CD14-positive monocyte (primary cell): ENCODE measurements at regions not wholly inside any gene's neighbourhood (a gene's known extent, or its start where the extent isn't known, plus 50 kb on each side); places are given as distances from the start of the nearest gene placed in this dataset.

Experiments used
- DNase-seq, 3 donors: peaks; one replicate each; pipeline ENCODE4 v3.0.0-alpha.2; 2011 to 2022
- H2AFZ ChIP-seq: 2 replicates; pipeline ENCODE4 v1.6.0; 2012; ENCODE audit warnings: mild to moderate bottlenecking, low read depth, low read length, inconsistent platforms; ENCODE audit not compliant: insufficient read depth, poor library complexity, severe bottlenecking
- H3K27ac ChIP-seq, 2 donors: 1 replicate in 1 of 2; 2 replicates in 1 of 2; pipeline ENCODE4 v1.5.1; 2012 to 2013; ENCODE audit warnings: low read length in 2 of 2, control low read depth in 1 of 2, inconsistent platforms in 1 of 2, low read depth in 1 of 2, mild to moderate bottlenecking in 1 of 2
- H3K27me3 ChIP-seq, 2 donors: one replicate each; pipeline versions ENCODE4 v1.6.0 to v1.6.1; 2011 to 2013; ENCODE audit warnings: low read length in 2 of 2; ENCODE audit not compliant: control insufficient read depth in 2 of 2, insufficient read depth in 2 of 2
- H3K36me3 ChIP-seq, 2 donors: replicated peaks in 1 of 2; 1 replicate in 1 of 2; 2 replicates in 1 of 2; pipeline versions ENCODE4 v1.5.1 to v1.6.1; 2012 to 2013; ENCODE audit warnings: low read length in 2 of 2, control low read depth in 1 of 2, inconsistent platforms in 1 of 2, mild to moderate bottlenecking in 1 of 2; ENCODE audit not compliant: insufficient read depth in 2 of 2, control insufficient read depth in 1 of 2
- H3K4me1 ChIP-seq, 2 donors: 1 replicate in 1 of 2; 2 replicates in 1 of 2; pipeline versions ENCODE4 v1.5.1 to v1.6.1; 2012 to 2013; ENCODE audit warnings: low read length in 2 of 2, control low read depth in 1 of 2, inconsistent platforms in 1 of 2, mild to moderate bottlenecking in 1 of 2, moderate library complexity in 1 of 2; ENCODE audit not compliant: insufficient read depth in 2 of 2, control insufficient read depth in 1 of 2
- H3K4me2 ChIP-seq: replicated peaks from 2 replicates; pipeline ENCODE3; 2012; ENCODE audit warnings: low read length, moderate library complexity, mild to moderate bottlenecking; ENCODE audit not compliant: poor library complexity, severe bottlenecking; ENCODE audit errors: extremely low read depth
- H3K4me3 ChIP-seq, 3 experiments: fragments of 200-600 bp in 1 of 3; sonication (generic) in 1 of 3; replicated peaks in 1 of 3; 1 replicate in 2 of 3; 2 replicates in 1 of 3; pipeline ENCODE4 v1.5.1; 2011 to 2013; ENCODE audit warnings: low read length in 3 of 3, mild to moderate bottlenecking in 3 of 3, control low read depth in 2 of 3, low read depth in 2 of 3, inconsistent platforms in 1 of 3, moderate library complexity in 1 of 3
- H3K79me2 ChIP-seq: 2 replicates; pipeline ENCODE4 v1.6.0; 2012; ENCODE audit warnings: mild to moderate bottlenecking, control low read depth, inconsistent platforms, low read length, moderate library complexity; ENCODE audit not compliant: insufficient read depth
- H3K9ac ChIP-seq: 2 replicates; pipeline ENCODE4 v1.6.0; 2017; ENCODE audit warnings: low read length, mild to moderate bottlenecking; ENCODE audit not compliant: insufficient read depth, poor library complexity, severe bottlenecking
- H3K9me3 ChIP-seq, 2 donors: replicated peaks in 1 of 2; 1 replicate in 1 of 2; 2 replicates in 1 of 2; pipeline versions ENCODE4 v1.5.1 to v1.6.1; 2012 to 2013; ENCODE audit warnings: low read length in 2 of 2, control low read depth in 1 of 2; ENCODE audit not compliant: control insufficient read depth in 1 of 2, insufficient read depth in 1 of 2
- H4K20me1 ChIP-seq: 2 replicates; pipeline ENCODE4 v1.6.0; 2012; ENCODE audit warnings: mild to moderate bottlenecking, low read length, control low read depth, moderate library complexity; ENCODE audit not compliant: insufficient read depth
- H3K27ac Mint-ChIP-seq, 7 donors: one replicate each; pipeline ENCODE4 v1.8.0; 2020; ENCODE audit warnings: mild to moderate bottlenecking in 7 of 7, mixed read lengths in 7 of 7, moderate library complexity in 6 of 7, inconsistent platforms in 2 of 7
- H3K27me3 Mint-ChIP-seq, 3 donors: one replicate each; pipeline ENCODE4 v1.8.0; 2021 to 2022; ENCODE audit warnings: low read depth in 3 of 3, mild to moderate bottlenecking in 3 of 3, mixed read lengths in 3 of 3, moderate library complexity in 3 of 3, inconsistent platforms in 1 of 3
- H3K36me3 Mint-ChIP-seq, 2 donors: one replicate each; pipeline ENCODE4 v1.8.0; 2020; ENCODE audit warnings: mixed read lengths in 2 of 2, inconsistent platforms in 1 of 2, mild to moderate bottlenecking in 1 of 2
- H3K4me1 Mint-ChIP-seq: one replicate; pipeline ENCODE4 v1.8.0; 2020; ENCODE audit warnings: mild to moderate bottlenecking, mixed read lengths
- H3K4me3 Mint-ChIP-seq, 2 donors: one replicate each; pipeline ENCODE4 v1.8.0; 2020; ENCODE audit warnings: mild to moderate bottlenecking in 2 of 2, mixed read lengths in 2 of 2, moderate library complexity in 1 of 2
- H3K9me3 Mint-ChIP-seq, 7 donors: one replicate each; pipeline ENCODE4 v1.8.0; 2020 to 2022; ENCODE audit warnings: mixed read lengths in 7 of 7, mild to moderate bottlenecking in 6 of 7, moderate library complexity in 6 of 7, inconsistent platforms in 2 of 7
- CTCF ChIP-seq: fragments of 200-600 bp; IDR thresholded peaks from one replicate; pipeline ENCODE4 v1.8.0; 2022; ENCODE audit warnings: antibody characterized with exemption, mild to moderate bottlenecking
- WGBS: methylation state at CpG from one replicate; pipeline ENCODE4 v1.1.5; 2013; ENCODE audit warnings: missing lambda C conversion rate; ENCODE audit not compliant: insufficient coverage; 5-methylcytosine and 5-hydroxymethylcytosine counted together
- intact Hi-C, 2 donors: fragments of 100-400 bp; cut with micrococcal nuclease; formaldehyde crosslinking; loops; one replicate each; pipeline versions ENCODE4 v1.15.0 to v1.15.1; 2023

- H3K36me3 Mint-ChIP-seq: no peaks in the 10 kb centered on the region
- peak overlapping the region in 1 of 2 donors; percentile 43 for H3K4me3 Mint-ChIP-seq
- WGBS: 24% methylated on average over 4 of the region's 8 CpGs
These were observed 111.2 kb downstream of the XRCC2 start for GRCh38 chr7:152564656-152565250.

DNA sequence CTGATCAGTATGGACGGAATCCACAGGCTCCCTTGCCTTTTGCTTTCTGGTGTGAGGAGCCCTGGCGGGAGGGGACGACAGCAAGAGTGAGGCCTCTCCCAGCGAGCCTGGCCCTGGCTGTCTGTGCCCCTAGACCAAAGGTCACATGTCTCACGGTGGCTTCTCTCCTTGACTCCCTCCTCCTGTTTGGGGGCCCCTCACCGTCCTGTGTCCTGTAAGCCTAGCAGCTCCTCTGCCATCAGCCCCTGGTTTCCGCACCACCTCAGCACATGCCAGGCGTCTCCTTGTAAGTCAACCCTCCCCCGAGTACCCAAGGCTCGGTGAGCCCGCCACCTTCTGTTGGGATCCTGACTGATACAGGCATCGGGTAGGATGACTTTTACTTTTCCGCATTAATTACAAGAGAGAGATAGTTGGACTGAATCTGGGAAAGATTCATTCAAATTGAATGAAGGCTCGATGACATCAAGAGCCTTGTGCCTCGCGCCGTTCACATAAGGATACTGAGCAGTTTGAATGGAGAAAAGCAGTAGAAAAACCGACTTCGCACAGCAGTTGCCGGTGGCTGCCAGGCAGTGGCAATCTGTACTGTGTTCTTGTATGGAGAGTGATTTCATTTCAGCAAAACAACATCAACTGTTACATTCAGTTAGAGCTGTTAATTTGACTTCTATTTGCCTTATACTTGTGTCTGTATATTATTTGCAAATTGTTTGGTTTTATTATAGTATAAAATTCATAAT lies 119.8 kb downstream of the XRCC2 start:
- TF ChIP-seq CTCF: no peak
- peaks cover 0 to 6% (median 0%) of the 10 kb centered on the region in 7 donors for H3K9me3 Mint-ChIP-seq
- intact Hi-C loops: no loop called here
- H3K4me1 Mint-ChIP-seq: peaks cover 2% of the 10 kb centered on the region
- H3K36me3 Mint-ChIP-seq: no peaks in the 10 kb centered on the region
- H2AFZ ChIP-seq: no peak overlapping the region
- no peaks in the 10 kb centered on the region for H4K20me1 ChIP-seq
- H3K4me1 ChIP-seq: no peaks in the 10 kb centered on the region
- no peak overlapping the region for H3K4me3 ChIP-seq
- no peak overlapping the region for H3K9ac ChIP-seq
- H3K27me3 ChIP-seq: no peaks in the 10 kb centered on the region
- no peaks in the 10 kb centered on the region for H3K36me3 ChIP-seq
- WGBS: 96% methylated on average over 13 of the region's 20 CpGs
- H3K4me3 Mint-ChIP-seq: no peak overlapping the region
- H3K4me2 ChIP-seq: no peak overlapping the region
- peaks cover 0 to 3% (median 1%) of the 10 kb centered on the region in 3 donors for H3K27me3 Mint-ChIP-seq
- no peaks in the 10 kb centered on the region for H3K79me2 ChIP-seq
- DNase-seq: no peak
- H3K27ac Mint-ChIP-seq: no peak overlapping the region
- no peaks in the 10 kb centered on the region for H3K9me3 ChIP-seq
- H3K27ac ChIP-seq: no peak overlapping the region

More at GRCh38 chr7:152564656-152565250, 111.2 kb downstream of the XRCC2 start:
- peaks cover 0 to 11% of the 10 kb centered on the region in 2 donors for H3K27me3 ChIP-seq
- no peaks in the 10 kb centered on the region for H3K9me3 Mint-ChIP-seq
- no peak for TF ChIP-seq CTCF
- H3K4me1 Mint-ChIP-seq: peaks cover 15% of the 10 kb centered on the region
- H3K27ac Mint-ChIP-seq: no peak overlapping the region
- no peak overlapping the region for H3K4me3 ChIP-seq
- H3K27me3 Mint-ChIP-seq: peaks cover 0 to 8% (median 2%) of the 10 kb centered on the region in 3 donors
- intact Hi-C loops: no loop called here
- no peaks in the 10 kb centered on the region for H4K20me1 ChIP-seq
- no peak for DNase-seq
- H3K9me3 ChIP-seq: no peaks in the 10 kb centered on the region
- H3K9ac ChIP-seq: no peak overlapping the region
- H3K27ac ChIP-seq: no peak overlapping the region
- H3K4me1 ChIP-seq: no peaks in the 10 kb centered on the region
- H2AFZ ChIP-seq: no peak overlapping the region
- H3K79me2 ChIP-seq: no peaks in the 10 kb centered on the region
- H3K36me3 ChIP-seq: no peaks in the 10 kb centered on the region
- H3K4me2 ChIP-seq: peak overlapping the region; percentile 3
